Neural cell (in vitro differentiated cells): ENCODE measurements at regions not wholly inside any gene's neighbourhood (a gene's known extent, or its start where the extent isn't known, plus 50 kb on each side); places are given as distances from the start of the nearest gene placed in this dataset.

Experiments used
- CTCF ChIP-seq: fragments of 450-650 bp; IDR thresholded peaks from 2 replicates; pipeline ENCODE4 v1.5.1; 2014; ENCODE audit warnings: antibody characterized with exemption, mild to moderate bottlenecking, moderate library complexity; ENCODE audit not compliant: poor library complexity, severe bottlenecking
- EZH2 ChIP-seq: fragments of 200-600, 300-800 bp; shearing (Covaris generic), sonication (generic); IDR thresholded peaks from 2 replicates; pipeline ENCODE4 v1.6.1; 2014; ENCODE audit warnings: antibody characterized with exemption, low read length, borderline replicate concordance, mild to moderate bottlenecking; ENCODE audit not compliant: insufficient read depth, poor library complexity, severe bottlenecking
- MXI1 ChIP-seq: fragments of 450-650 bp; conservative IDR thresholded peaks from 2 replicates; pipeline ENCODE4 v1.6.1; 2014; ENCODE audit warnings: antibody characterized with exemption, mild to moderate bottlenecking; ENCODE audit not compliant: poor library complexity, severe bottlenecking
- SMC3 ChIP-seq: fragments of 450-650 bp; conservative IDR thresholded peaks from 2 replicates; pipeline ENCODE4 v1.6.1; 2014; ENCODE audit warnings: antibody characterized with exemption, mild to moderate bottlenecking, moderate library complexity; ENCODE audit not compliant: poor library complexity
- TAF1 ChIP-seq: IDR thresholded peaks from 2 replicates; pipeline ENCODE4 v1.6.1; 2012; ENCODE audit warnings: low read depth
- TF ChIP-seq, protein P1 (sequence below): IDR thresholded peaks from 2 replicates; pipeline ENCODE4 v1.6.1; 2012; ENCODE audit warnings: borderline replicate concordance

DNA sequence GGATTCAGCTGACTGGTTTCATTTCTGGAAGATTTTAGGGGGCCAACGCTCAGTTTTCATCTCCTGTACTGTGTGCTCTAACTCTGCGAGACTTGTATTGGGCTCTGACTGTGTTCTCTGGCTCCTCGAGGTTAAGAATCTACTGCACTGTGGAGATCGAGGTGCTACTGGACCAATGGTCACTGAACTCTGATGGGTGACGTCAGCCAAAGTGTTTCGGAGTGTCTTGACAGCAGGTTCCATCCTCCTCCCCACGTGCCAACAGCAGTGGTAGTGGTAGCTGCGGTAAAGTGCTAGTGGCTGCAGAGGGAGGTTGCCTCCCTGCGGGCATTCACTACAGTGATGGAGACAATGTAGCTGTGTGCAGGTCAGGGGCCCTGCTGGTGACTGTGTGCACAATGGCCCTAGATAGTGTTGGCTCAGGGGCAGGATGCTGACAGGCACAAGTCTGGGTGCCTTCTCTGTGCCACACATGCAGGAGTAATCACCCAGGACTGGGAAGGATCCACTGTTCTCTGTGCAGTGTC is 705.7 kb upstream of the DDX18 start:
- TF ChIP-seq EZH2 (no peak), CTCF (no peak), MXI1 (no peak), TAF1 (no peak), SMC3 (no peak)
- TF ChIP-seq, protein P1, sequence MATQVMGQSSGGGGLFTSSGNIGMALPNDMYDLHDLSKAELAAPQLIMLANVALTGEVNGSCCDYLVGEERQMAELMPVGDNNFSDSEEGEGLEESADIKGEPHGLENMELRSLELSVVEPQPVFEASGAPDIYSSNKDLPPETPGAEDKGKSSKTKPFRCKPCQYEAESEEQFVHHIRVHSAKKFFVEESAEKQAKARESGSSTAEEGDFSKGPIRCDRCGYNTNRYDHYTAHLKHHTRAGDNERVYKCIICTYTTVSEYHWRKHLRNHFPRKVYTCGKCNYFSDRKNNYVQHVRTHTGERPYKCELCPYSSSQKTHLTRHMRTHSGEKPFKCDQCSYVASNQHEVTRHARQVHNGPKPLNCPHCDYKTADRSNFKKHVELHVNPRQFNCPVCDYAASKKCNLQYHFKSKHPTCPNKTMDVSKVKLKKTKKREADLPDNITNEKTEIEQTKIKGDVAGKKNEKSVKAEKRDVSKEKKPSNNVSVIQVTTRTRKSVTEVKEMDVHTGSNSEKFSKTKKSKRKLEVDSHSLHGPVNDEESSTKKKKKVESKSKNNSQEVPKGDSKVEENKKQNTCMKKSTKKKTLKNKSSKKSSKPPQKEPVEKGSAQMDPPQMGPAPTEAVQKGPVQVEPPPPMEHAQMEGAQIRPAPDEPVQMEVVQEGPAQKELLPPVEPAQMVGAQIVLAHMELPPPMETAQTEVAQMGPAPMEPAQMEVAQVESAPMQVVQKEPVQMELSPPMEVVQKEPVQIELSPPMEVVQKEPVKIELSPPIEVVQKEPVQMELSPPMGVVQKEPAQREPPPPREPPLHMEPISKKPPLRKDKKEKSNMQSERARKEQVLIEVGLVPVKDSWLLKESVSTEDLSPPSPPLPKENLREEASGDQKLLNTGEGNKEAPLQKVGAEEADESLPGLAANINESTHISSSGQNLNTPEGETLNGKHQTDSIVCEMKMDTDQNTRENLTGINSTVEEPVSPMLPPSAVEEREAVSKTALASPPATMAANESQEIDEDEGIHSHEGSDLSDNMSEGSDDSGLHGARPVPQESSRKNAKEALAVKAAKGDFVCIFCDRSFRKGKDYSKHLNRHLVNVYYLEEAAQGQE, result no peak
